GM12801 (cell line): ENCODE measurements at regions not wholly inside any gene's neighbourhood (a gene's known extent, or its start where the extent isn't known, plus 50 kb on each side); places are given as distances from the start of the nearest gene placed in this dataset.

Experiments
- TF ChIP-seq, protein P1 (sequence below): IDR thresholded peaks from one replicate; pipeline ENCODE4 v1.5.1; 2011; ENCODE audit warnings: control low read depth; ENCODE audit not compliant: insufficient read length; ENCODE audit errors: extremely low read depth

DNA sequence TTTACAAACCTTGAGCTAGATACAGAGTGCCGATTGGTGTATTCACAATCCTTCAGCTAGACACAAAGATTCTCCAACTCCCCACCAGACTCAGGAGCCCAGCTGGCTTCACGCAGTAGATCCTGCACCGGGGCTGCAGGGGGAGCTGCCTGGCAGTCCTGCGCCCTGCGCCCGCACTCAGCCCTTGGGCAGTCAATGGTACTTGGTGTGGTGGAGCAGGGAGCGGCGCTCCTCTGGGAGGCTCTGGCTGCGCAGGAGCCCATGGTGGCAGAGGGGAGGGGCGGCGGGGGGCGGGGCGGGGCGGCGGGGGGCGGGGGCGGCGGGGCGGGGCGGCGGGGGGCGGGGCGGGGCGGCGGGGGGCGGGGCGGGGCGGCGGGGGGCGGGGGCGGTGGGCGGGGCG, 923.4 kb downstream of the SOCS6 start:
- TF ChIP-seq, protein P1, sequence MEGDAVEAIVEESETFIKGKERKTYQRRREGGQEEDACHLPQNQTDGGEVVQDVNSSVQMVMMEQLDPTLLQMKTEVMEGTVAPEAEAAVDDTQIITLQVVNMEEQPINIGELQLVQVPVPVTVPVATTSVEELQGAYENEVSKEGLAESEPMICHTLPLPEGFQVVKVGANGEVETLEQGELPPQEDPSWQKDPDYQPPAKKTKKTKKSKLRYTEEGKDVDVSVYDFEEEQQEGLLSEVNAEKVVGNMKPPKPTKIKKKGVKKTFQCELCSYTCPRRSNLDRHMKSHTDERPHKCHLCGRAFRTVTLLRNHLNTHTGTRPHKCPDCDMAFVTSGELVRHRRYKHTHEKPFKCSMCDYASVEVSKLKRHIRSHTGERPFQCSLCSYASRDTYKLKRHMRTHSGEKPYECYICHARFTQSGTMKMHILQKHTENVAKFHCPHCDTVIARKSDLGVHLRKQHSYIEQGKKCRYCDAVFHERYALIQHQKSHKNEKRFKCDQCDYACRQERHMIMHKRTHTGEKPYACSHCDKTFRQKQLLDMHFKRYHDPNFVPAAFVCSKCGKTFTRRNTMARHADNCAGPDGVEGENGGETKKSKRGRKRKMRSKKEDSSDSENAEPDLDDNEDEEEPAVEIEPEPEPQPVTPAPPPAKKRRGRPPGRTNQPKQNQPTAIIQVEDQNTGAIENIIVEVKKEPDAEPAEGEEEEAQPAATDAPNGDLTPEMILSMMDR, result no peak

DNA sequence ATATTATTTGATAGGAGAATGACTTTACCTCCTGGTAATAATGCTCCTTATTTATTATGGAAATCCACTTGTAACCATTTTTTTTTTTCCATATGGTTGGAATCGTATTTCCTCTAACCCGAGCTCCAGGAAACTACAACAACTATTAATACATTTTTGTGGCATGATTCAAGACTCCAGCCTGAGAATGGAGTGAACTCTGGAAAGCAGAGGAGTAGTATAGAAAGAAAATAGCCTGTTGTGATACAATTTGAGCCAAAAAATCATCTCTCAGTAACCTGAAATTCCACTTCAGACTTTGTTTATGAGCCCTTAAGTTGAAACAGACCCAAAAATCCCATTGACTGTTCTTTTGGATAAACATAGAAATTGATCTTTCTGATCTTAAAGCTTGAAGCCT, 921.1 kb downstream of the SOCS6 start:
- TF ChIP-seq, protein P1, result no peak

DNA sequence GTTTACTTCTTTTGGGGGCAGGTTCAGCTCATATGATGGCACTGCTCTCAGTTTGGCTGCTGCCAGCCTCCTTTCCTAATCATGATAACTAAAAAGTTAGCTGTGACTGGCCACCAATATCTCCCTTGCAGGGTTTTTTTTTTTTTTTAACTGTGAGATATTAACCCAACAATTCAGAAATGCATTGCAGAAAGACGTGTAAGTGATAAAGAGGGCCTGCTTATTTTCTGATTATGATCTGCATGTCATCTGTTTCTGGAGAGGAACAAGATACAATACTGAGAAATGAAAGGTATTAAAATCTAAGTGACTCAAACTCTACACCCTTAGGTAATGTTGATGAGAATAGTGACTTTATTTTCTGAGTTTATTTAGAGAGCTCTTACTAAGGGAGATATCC, 905.6 kb downstream of the SOCS6 start:
- TF ChIP-seq, protein P1, result no peak

DNA sequence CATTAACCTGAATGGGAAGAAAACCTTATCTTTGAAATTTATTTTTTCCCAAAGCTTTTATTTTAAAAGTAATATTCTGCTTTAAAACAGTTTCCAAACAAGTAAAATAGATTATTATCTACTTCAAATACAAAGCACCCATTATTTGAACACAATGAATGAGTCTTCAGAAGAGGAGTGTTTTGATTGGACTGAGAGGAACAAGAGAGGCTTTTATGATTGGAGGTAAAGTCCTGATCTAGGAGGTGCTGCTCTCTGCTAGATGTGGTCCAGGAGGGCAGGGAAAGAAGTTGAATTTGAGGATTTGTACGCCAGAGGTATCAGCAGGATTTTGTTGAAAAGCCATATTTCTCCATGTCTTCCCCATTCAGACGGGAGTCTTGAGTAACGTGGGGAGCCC, 900.7 kb downstream of the SOCS6 start:
- TF ChIP-seq, protein P1, result no peak

DNA sequence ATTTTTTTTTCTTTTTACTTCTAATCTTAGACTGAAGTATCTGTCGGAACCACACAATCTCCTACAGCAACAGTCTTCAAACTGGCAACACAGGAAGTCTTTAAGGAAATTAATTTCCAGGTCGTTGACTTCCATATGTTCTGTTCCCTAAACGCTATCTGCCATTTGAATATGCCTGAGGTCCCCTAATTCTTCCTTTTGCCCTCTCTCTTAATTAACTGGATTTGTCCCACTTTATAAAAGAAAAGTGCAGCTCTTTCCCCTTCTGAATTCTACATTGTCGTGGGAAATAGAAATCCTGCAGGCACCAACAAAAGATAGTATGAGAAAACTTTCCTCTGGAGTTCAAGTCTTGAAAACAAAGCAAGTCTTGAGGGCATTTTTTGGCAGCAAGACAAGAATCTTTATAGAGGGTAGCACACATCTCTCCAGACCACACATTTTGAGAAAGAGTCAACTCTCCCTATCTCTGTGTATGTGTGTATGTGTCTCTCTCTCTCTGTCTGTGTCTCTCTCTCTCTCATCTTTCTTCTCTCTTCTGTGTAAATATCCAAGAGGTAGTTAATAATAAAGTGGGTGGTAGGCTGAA, 879.8 kb downstream of the SOCS6 start:
- TF ChIP-seq, protein P1, result no peak

DNA sequence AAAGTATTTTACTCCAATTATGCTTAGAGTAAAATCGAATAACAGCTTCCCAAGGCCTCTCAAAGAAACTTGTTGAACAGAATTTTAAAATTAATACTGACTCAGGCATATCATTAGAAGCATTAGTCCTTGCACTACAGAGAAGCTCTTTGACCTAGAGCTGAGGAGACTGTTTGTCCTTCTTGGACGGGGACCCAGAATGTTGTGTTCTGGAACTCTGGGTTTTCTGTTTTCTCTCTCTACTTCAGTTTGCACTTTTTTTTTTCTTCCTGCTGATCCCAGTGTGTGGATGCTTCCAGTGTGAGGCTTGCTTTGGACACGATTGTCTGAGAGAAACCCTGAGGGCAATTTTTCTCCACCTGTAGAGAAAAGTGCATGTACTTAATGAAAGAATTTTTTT, 847.6 kb downstream of the SOCS6 start:
- TF ChIP-seq, protein P1, result no peak

DNA sequence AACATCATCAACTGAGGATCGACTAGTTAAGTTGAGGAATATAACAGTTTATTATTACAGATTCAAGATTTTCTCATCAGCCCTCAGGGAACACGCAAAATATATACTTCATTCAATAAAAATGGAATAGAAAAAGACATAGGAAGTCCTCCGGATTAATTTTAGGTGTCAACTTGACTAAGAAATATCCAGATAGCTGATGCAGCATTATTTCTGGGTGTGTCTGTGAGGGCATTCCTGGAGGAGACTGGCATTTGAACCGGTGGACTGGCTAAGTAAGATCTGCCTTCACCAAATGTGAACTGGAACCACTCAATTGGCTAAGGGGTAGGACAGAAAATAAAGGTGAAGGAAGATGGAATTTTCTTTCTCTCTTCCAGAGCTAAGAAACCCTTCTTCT, 845.3 kb downstream of the SOCS6 start:
- TF ChIP-seq, protein P1, result no peak
